ENCODE measurements at regions not wholly inside any gene's neighbourhood (a gene's known extent, or its start where the extent isn't known, plus 50 kb on each side); places are given as distances from the start of the nearest gene placed in this dataset.

- TF ChIP-seq YY1 (IDR thresholded peaks at IDR 0.05; ENCODE audit: low read depth) (no peak), CTCF (IDR thresholded peaks at IDR 0.05) (no peak), NRF1 (IDR thresholded peaks at IDR 0.05; ENCODE audit: low read depth, low read length) (no peak), REST (IDR thresholded peaks at IDR 0.05; ENCODE audit: low read depth, low read length) (no peak), JUND (IDR thresholded peaks at IDR 0.05) (no peak), EP300 (IDR thresholded peaks at IDR 0.05; ENCODE audit: borderline replicate concordance in 1 of 2, low read depth in 1 of 2, low read length in 1 of 2) (no peak)
Measured at GRCh38 chr6:168815229-168815628, 374.2 kb downstream of the SMOC2 start.
